Renal cortex interstitium (tissue), 11 donors: ENCODE measurements at regions not wholly inside any gene's neighbourhood (a gene's known extent, or its start where the extent isn't known, plus 50 kb on each side); places are given as distances from the start of the nearest gene placed in this dataset.

ENCODE experiments used
- DNase-seq, 11 donors: peaks; one replicate each; pipeline ENCODE4 v3.0.0-alpha.2; 2013; ENCODE audit warnings: low read depth in 9 of 11, low spot score in 4 of 11; ENCODE audit errors: extremely low read depth in 1 of 11

- DNase-seq: no peak
Observed at GRCh38 chr2:14554849-14555545, 77.5 kb upstream of the LRATD1 start.

GRCh38 chr2:14557111-14557510 lies 75.4 kb upstream of the LRATD1 start:
- DNase-seq: no peak

GRCh38 chr2:14557916-14558315 lies 74.6 kb upstream of the LRATD1 start:
- DNase-seq: no peak

- DNase-seq: no peak
Observed at GRCh38 chr2:14558335-14558919, 74.1 kb upstream of the LRATD1 start.

- no peak for DNase-seq
Observed at GRCh38 chr2:14560716-14561115, 71.8 kb upstream of the LRATD1 start.

GRCh38 chr2:14563324-14563723 lies 69.2 kb upstream of the LRATD1 start:
- no peak for DNase-seq

- DNase-seq: no peak
Observed at GRCh38 chr2:14565666-14566065, 66.9 kb upstream of the LRATD1 start.

GRCh38 chr2:14567561-14567960 lies 65.0 kb upstream of the LRATD1 start:
- no peak for DNase-seq

- DNase-seq: no peak
Observed at GRCh38 chr2:14569294-14569693, 63.2 kb upstream of the LRATD1 start.

GRCh38 chr2:14572633-14573032 lies 59.9 kb upstream of the LRATD1 start:
- DNase-seq: peak in 1 of 11 donors; percentile 39

GRCh38 chr2:14577843-14578242 lies 54.7 kb upstream of the LRATD1 start:
- DNase-seq: no peak
